GM18505 (cell line): ENCODE measurements at regions not wholly inside any gene's neighbourhood (a gene's known extent, or its start where the extent isn't known, plus 50 kb on each side); places are given as distances from the start of the nearest gene placed in this dataset.

Experiments
- ATAC-seq: cut with Tn5 transposase; IDR thresholded peaks from one replicate; pipeline ENCODE4 v1.9.1; 2021; ENCODE audit not compliant: unreplicated experiment
- POLR2A ChIP-seq: IDR thresholded peaks from 4 replicates; pipeline ENCODE4 v1.6.1; 2011; ENCODE audit warnings: borderline replicate concordance; ENCODE audit not compliant: insufficient read depth, insufficient read length; ENCODE audit errors: extremely low read depth

DNA sequence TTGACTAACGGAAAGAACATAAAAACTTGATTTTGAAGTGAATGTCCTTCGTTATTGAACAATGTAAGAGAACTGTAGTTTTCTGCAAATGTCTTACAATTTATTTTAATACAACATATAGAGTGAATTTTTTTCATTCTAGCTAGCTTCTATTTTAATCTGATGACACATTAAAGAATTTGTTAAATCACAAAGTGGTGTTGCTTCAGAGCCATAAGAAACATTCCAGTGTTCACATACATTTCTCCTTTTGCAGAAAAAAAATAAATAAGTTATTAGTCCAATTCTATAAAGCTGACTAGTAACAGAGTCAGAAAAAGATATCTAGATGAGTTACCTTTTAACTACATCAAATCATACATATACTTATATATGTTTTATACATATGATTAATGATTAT is 914.3 kb upstream of the SLC39A10 start:
- no peak for TF ChIP-seq POLR2A
- ATAC-seq = no peak

- no peak for ATAC-seq
- no peak for TF ChIP-seq POLR2A
These were observed 917.8 kb upstream of the SLC39A10 start for GRCh38 chr2:194739217-194739616.

DNA sequence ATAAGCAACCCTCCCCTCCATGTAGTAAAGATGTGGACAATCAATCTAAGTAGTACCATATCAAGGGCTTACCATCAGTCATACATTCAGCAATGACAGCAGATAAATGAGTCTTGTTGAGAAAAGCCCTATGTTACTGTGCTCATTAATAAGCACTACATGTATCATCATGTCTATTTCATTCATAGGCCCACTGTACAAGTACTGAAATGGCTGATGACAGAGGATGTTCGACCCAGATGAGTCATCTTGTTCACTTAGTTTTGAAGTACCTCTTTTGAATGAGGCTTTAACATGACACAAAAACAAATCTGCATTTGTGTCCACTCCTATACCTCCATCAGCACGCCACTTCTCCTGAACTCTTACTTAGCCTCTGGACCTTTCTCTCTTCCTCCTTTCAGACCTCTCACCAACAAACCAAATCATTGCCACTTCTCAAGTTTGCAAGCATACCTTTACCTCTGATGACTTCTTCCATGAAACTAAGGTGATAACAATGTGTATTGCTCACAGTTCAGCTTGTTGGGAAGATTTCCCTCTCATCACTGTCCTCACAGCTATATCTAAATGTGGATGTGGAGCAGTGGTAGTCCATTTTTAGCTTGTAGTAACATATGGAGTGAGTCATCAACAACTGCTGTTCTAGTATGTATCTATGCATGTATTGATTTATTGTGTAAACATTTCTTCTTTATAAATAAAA is 921.0 kb upstream of the SLC39A10 start:
- no peak for ATAC-seq
- TF ChIP-seq POLR2A = no peak

- TF ChIP-seq POLR2A = no peak
- no peak for ATAC-seq
These were observed 926.8 kb upstream of the SLC39A10 start for GRCh38 chr2:194730266-194730665.

DNA sequence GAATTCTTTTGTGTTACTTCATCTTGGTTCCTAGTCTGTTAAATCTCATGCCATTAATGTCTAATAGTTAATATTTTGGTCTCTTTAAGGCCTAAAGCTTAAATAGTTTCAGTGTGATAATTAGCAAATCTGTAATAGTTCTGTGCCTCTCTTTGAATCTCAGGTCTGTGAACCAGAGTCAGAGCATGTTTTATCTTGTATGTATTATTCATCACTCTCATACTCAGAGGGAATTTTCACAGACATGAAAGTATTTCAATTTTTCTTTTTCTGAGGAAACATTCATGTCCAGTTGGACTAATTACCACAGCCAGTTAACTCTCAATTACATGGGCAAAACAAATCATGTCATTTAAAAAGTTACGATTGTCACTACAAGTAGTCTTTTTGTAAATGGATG is 931.9 kb upstream of the SLC39A10 start:
- TF ChIP-seq POLR2A = no peak
- no peak for ATAC-seq

- TF ChIP-seq POLR2A = no peak
- no peak for ATAC-seq
These were observed 933.6 kb upstream of the SLC39A10 start for GRCh38 chr2:194723446-194723845.

- no peak for TF ChIP-seq POLR2A
- no peak for ATAC-seq
These were observed 935.8 kb upstream of the SLC39A10 start for GRCh38 chr2:194721227-194721626.

DNA sequence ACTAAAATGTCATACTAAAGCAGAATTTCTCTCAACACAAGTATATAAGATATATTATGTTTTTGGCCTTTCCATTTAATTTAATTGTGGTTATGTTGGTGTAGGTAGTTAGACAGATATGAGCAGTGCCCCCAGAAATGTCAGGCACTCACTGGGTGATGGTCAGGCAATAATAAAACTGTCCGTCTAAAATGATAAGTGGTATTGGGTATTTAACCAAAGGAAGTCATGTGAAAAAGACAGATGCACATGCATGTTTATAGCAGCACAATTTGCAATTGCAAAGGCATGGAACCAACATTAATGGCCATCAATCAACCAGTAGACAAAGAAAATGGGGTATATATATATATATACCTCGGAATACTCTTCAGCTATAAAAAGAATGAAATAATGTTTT is 936.6 kb upstream of the SLC39A10 start:
- TF ChIP-seq POLR2A = no peak
- ATAC-seq = no peak

DNA sequence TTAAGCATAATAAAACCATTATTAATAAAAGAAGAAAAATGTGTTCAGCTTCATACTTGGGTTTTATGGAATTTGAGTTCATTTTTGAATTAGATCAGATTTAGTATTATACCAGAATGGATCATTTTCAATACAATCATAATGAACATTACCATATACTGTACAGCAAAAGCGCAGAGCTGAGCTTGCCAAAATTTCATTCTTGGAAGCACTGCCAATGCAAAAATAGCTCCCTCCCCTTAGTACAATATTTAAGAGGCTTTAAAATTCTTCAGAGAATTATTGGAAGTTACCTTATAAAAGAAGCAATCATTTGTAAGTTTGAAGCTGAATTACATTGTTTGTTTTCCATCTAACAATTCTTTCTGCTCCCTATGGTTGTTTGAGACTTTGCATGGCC is 938.1 kb upstream of the SLC39A10 start:
- no peak for ATAC-seq
- TF ChIP-seq POLR2A = no peak

DNA sequence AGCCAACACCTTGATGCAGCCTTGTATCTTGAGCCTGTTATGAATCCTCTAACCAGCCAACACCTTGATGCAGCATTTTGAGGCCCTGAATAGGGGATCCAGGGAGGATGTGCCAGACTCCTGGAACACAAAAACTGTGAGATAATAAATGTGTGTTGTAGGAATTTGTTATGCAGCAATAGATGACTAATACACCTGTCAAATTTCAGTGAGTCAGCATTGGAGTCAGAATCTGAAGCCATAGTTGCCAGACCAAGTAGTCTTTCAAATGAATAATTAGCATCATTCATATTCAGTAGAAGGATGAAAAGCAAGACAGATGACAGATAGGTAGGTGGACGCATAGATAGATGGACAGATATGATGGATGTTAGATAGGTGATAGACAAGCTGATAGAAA is 942.5 kb upstream of the SLC39A10 start:
- TF ChIP-seq POLR2A = no peak
- ATAC-seq = no peak

DNA sequence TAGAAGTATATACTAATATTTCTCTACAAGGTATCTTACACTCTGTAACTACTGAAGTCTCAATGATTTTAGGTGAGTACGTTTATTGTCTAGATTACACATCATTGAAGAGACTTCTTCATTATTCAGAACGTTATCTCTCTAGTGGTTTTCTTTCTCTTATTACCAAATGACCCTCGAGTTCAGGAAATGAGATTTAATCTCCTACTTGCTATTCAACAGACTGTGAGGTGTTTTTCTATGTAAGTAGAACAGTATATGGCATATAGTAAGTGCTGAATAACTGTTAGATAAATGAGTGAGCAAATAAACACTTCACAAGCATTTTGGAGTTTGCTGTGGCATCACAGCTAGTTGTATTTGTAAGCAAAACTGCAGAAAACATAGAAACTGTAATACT is 947.2 kb upstream of the SLC39A10 start:
- ATAC-seq = no peak
- TF ChIP-seq POLR2A = no peak

DNA sequence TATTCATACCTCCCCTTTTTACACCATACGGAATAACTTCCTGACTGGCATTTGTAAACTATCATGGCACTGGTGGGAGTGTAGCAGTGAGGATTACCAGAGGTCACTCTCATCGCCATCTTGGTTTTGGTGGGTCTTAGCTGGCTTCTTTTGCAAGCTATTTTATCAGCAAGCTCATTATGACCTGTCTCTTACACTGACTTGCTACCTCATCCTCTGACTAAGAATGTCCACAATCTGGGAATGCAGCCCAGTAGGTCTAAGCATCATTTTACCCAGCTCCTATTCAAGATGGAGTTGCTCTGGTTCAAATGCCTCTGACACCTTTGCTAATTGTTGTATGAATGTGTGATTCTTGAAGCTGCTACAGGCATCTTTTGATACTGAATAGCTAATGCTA is 950.8 kb upstream of the SLC39A10 start:
- TF ChIP-seq POLR2A = no peak
- no peak for ATAC-seq

GRCh38 chr2:194705398-194705797 is 951.6 kb upstream of the SLC39A10 start:
- TF ChIP-seq POLR2A = no peak
- no peak for ATAC-seq

DNA sequence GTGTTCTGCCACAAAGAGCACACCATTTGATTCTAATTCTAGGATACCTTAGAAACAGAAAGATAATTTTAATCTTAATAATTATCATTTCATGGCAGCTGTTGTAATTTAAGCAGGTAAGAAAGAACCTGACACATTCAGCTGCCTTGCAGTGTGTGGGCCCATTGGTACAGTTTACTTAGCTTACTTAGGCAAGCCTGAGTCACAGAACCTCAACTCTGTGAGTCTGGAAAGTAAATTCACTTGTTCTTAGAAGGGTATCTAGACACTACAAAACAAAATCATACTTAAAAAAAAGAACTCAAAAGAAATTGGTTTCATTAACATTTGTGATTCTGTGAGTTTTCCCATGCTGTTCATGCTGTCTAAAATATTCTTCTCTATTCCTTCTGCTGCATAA is 956.3 kb upstream of the SLC39A10 start:
- no peak for ATAC-seq
- no peak for TF ChIP-seq POLR2A

DNA sequence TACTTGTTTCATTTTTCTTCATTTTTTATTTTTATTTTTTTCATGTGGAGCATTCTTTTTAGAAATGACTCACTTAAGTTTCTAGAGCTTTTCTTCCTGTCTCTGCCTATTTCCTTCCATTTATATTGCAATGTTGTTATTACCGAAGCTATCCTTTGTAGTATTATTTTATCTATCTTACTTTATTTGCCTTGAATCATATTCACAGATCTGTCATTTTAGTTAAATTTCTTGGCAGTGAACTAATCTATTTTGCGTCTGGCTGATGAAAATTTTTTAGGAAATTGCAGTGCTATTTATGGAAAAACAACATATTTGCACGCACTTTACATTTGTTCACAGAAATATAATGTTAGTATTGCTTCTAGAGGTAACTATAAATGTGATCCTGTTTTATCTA is 956.9 kb upstream of the SLC39A10 start:
- no peak for TF ChIP-seq POLR2A
- ATAC-seq = no peak
